Upper lobe of left lung (tissue), 4 donors: ENCODE measurements at regions not wholly inside any gene's neighbourhood (a gene's known extent, or its start where the extent isn't known, plus 50 kb on each side); places are given as distances from the start of the nearest gene placed in this dataset.

ENCODE experiments used
- EP300 ChIP-seq, 4 donors: sonication (generic); formaldehyde crosslinking; IDR thresholded peaks; one replicate each; pipeline ENCODE4 v1.5.1; 2017; ENCODE audit warnings: antibody characterized with exemption in 4 of 4, control low read depth in 2 of 4
- POLR2A ChIP-seq, 4 donors: fragments of 450-650 bp; IDR thresholded peaks; one replicate each; pipeline ENCODE4 v1.5.1; 2016 to 2017; ENCODE audit warnings: antibody characterized with exemption in 4 of 4, mild to moderate bottlenecking in 2 of 4
- POLR2AphosphoS5 ChIP-seq, 2 donors: sonication (generic); formaldehyde crosslinking; IDR thresholded peaks; one replicate each; pipeline ENCODE4 v1.5.1; 2017; ENCODE audit warnings: antibody characterized with exemption in 2 of 2
- TF ChIP-seq, protein P1 (sequence below), 6 experiments: fragments of 450-650 bp in 4 of 6; fragments of 200-600 bp in 2 of 6; sonication (generic) in 2 of 6; IDR thresholded peaks; one replicate each; pipeline ENCODE4 v1.5.1; 2016 to 2019; ENCODE audit warnings: antibody characterized with exemption in 6 of 6

DNA sequence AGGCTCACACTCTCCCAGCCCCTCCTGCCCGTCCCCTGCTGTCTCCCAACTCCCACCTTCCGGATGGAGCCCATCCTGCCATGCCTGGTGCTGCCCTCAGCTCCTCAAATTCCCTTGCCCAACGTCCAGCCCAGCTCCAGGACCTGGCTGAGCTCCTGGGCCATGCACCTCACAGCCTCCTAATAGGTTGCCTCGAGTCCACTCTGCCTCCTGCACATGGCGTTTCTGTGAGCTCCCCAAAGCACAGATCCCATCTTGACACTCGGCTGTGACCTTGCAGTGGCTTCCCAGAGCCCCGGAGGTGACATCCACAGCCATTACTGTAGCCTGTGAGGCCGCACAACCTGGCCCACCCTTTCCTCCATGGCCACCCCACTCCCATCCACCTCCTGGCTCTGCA lies 191.9 kb upstream of the SALL3 start:
- no peak for TF ChIP-seq POLR2A (IDR thresholded peaks at IDR 0.05)
- TF ChIP-seq, protein P1, sequence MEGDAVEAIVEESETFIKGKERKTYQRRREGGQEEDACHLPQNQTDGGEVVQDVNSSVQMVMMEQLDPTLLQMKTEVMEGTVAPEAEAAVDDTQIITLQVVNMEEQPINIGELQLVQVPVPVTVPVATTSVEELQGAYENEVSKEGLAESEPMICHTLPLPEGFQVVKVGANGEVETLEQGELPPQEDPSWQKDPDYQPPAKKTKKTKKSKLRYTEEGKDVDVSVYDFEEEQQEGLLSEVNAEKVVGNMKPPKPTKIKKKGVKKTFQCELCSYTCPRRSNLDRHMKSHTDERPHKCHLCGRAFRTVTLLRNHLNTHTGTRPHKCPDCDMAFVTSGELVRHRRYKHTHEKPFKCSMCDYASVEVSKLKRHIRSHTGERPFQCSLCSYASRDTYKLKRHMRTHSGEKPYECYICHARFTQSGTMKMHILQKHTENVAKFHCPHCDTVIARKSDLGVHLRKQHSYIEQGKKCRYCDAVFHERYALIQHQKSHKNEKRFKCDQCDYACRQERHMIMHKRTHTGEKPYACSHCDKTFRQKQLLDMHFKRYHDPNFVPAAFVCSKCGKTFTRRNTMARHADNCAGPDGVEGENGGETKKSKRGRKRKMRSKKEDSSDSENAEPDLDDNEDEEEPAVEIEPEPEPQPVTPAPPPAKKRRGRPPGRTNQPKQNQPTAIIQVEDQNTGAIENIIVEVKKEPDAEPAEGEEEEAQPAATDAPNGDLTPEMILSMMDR (IDR thresholded peaks at IDR 0.05), result no peak
- no peak for TF ChIP-seq POLR2AphosphoS5 (IDR thresholded peaks at IDR 0.05)
- TF ChIP-seq EP300 (IDR thresholded peaks at IDR 0.05), result no peak
